Activated CD4-positive, alpha-beta T cell treated with anti-CD3 and anti-CD28 coated beads for 36 hours (primary cell): ENCODE measurements at regions not wholly inside any gene's neighbourhood (a gene's known extent, or its start where the extent isn't known, plus 50 kb on each side); places are given as distances from the start of the nearest gene placed in this dataset.
"Not testable (repeated sequence)": the region's sequence is repeated elsewhere in the genome, so short reads cannot be mapped to it uniquely, and the experiment has no call there.

Experiments used
- ATAC-seq: fragments of 200-7000 bp; cut with Tn5 transposase; one replicate; pipeline ENCODE4 v1.10.0; 2021; ENCODE audit warnings: mild to moderate bottlenecking, moderate library complexity
- CTCF ChIA-PET: fragments of 350-600 bp; sonication (Branson Sonifier 250); formaldehyde crosslinking; loops from one replicate; lab custom pipeline; 2021; ENCODE audit warnings: antibody characterized with exemption; lab: Charles Lee
- POLR2A ChIA-PET: fragments of 350-600 bp; sonication (Branson Sonifier 250); formaldehyde crosslinking; loops from one replicate; lab custom pipeline; 2021; ENCODE audit warnings: antibody characterized with exemption, inconsistent platforms; lab: Charles Lee
- DNase-seq: peaks from one replicate; pipeline ENCODE4 v3.0.0-alpha.2; 2020
- H3K27ac Mint-ChIP-seq: one replicate; pipeline ENCODE4 v1.8.0; 2021; ENCODE audit warnings: mixed read lengths
- H3K27me3 Mint-ChIP-seq: one replicate; pipeline ENCODE4 v1.8.0; 2021; ENCODE audit warnings: mixed read lengths
- H3K36me3 Mint-ChIP-seq: one replicate; pipeline ENCODE4 v1.8.0; 2021; ENCODE audit warnings: low read depth, mixed read lengths
- H3K4me1 Mint-ChIP-seq: one replicate; pipeline ENCODE4 v1.8.0; 2021; ENCODE audit warnings: mixed read lengths
- H3K4me3 Mint-ChIP-seq: one replicate; pipeline ENCODE4 v1.8.0; 2021; ENCODE audit warnings: mild to moderate bottlenecking, moderate library complexity, mixed read lengths
- H3K9me3 Mint-ChIP-seq: one replicate; pipeline ENCODE4 v1.8.0; 2021; ENCODE audit warnings: low read depth, mixed read lengths
- intact Hi-C, 2 experiments: fragments of 100-400 bp; cut with DNase I in 1 of 2; cut with micrococcal nuclease in 1 of 2; formaldehyde crosslinking; loops; one replicate each; pipeline versions ENCODE4 v1.14.2 to v1.15.1; 2022 to 2024; cut with DNase I, micrococcal nuclease

DNA sequence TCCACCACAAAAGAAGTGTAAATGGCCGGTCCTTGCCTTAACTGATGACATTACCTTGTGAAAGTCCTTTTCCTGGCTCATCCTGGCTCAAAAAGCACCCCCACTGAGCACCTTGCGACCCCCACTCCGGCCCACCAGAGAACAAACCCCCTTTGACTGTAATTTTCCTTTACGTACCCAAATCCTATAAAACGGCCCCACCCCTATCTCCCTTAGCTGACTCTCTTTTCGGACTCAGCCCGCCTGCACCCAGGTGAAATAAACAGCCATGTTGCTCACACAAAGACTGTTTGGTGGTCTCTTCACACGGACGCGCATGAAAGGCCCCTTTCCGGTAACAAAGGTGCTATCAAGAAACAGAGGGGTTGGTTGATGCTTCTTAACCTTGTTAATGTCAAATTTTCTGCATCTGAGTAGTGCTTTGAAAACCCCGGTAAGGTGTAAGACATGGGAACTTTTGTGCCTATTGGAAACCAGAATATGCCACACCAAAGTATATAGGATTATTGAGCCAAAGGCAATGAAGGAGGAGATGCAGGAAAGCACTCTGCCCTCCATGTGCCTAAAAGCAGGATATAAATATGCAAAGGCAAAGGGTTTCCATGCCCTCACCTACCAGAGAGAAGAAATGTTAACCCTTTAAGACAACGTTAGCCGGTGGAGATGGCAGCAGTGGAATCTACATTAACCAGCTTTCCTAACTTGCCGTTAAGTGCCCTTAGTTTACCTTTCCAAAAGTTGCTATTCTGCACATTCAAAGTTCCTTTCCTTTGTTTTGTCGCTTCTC, 105.4 kb upstream of the LDB2 start:
- intact Hi-C loops = not testable (repeated sequence)

DNA sequence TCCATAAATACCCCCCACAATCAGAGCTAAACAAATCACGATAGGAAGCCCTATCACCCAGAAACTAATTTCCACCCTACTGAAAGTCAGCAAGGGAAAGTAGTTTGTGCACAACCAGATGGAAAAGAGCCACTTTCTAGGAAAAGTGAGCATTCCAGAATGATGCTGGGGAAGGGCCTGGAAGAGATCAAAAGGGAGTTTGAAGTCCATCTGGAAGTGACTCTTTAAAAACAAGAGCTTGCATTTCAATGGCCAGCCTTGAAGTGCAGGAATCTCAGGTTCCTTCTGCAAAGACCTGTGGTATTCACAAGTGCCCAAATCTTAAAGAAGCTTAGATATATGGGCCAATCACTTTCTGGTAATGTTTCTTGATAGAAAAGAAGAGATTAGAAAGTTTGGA, 97.0 kb upstream of the LDB2 start:
- ChIA-PET POLR2A (no interaction called here), CTCF (no interaction called here)
- Mint-ChIP-seq H3K9me3 (no peaks in the 10 kb centered on the region), H3K4me3 (no peak overlapping the region), H3K36me3 (no peaks in the 10 kb centered on the region), H3K27me3 (peaks cover 3% of the 10 kb centered on the region), H3K4me1 (no peaks in the 10 kb centered on the region), H3K27ac (no peak overlapping the region)
- intact Hi-C loops = no loop called here
- DNase-seq (no peak), ATAC-seq (no peak)

More for the DNA sequence above, 105.4 kb upstream of the LDB2 start:
- H3K27me3 Mint-ChIP-seq, ATAC-seq, POLR2A ChIA-PET, H3K27ac Mint-ChIP-seq, H3K4me1 Mint-ChIP-seq, CTCF ChIA-PET, H3K4me3 Mint-ChIP-seq, H3K36me3 Mint-ChIP-seq, H3K9me3 Mint-ChIP-seq, DNase-seq: not testable (repeated sequence)

- Mint-ChIP-seq H3K36me3 (no peaks in the 10 kb centered on the region), H3K4me3 (no peak overlapping the region), H3K27me3 (peaks cover 3% of the 10 kb centered on the region), H3K4me1 (no peaks in the 10 kb centered on the region), H3K9me3 (no peaks in the 10 kb centered on the region), H3K27ac (no peak overlapping the region)
- CTCF ChIA-PET = no interaction called here
- DNase-seq = no peak
- ATAC-seq = no peak
- intact Hi-C loops = no loop called here
- POLR2A ChIA-PET = no interaction called here
Observed at GRCh38 chr4:16993956-16994840, 95.8 kb upstream of the LDB2 start.

GRCh38 chr4:16992566-16993225, 94.3 kb upstream of the LDB2 start:
- no peaks in the 10 kb centered on the region for H3K4me1 Mint-ChIP-seq
- intact Hi-C loops = no loop called here
- H3K27ac Mint-ChIP-seq = no peak overlapping the region

GRCh38 chr4:16991450-16991849, 93.0 kb upstream of the LDB2 start:
- no peak for DNase-seq
- Mint-ChIP-seq H3K36me3 (no peaks in the 10 kb centered on the region), H3K4me3 (no peak overlapping the region), H3K4me1 (no peaks in the 10 kb centered on the region), H3K27me3 (peaks cover 3% of the 10 kb centered on the region), H3K9me3 (no peaks in the 10 kb centered on the region), H3K27ac (no peak overlapping the region)
- no peak for ATAC-seq
- intact Hi-C loops = no loop called here
- POLR2A ChIA-PET = no interaction called here
- CTCF ChIA-PET = no interaction called here

More at GRCh38 chr4:16992566-16993225, 94.3 kb upstream of the LDB2 start:
- no peak for DNase-seq
- no peak overlapping the region for H3K4me3 Mint-ChIP-seq
- no peaks in the 10 kb centered on the region for H3K9me3 Mint-ChIP-seq
- H3K27me3 Mint-ChIP-seq = peaks cover 3% of the 10 kb centered on the region
- POLR2A ChIA-PET = no interaction called here
- no peak for ATAC-seq
- H3K36me3 Mint-ChIP-seq = no peaks in the 10 kb centered on the region
- CTCF ChIA-PET = no interaction called here

GRCh38 chr4:16989371-16989770, 90.9 kb upstream of the LDB2 start:
- Mint-ChIP-seq H3K4me1 (no peaks in the 10 kb centered on the region), H3K9me3 (no peaks in the 10 kb centered on the region), H3K4me3 (no peak overlapping the region), H3K36me3 (no peaks in the 10 kb centered on the region), H3K27ac (no peak overlapping the region), H3K27me3 (no peaks in the 10 kb centered on the region)
- ChIA-PET POLR2A (no interaction called here), CTCF (interaction anchor here (0.6 kb wide), 1 partner anchor 19 kb away, joined by 3 read pairs; no protein-coding TSS in a partner anchor)
- no peak for DNase-seq
- intact Hi-C loops = no loop called here
- no peak for ATAC-seq

- POLR2A ChIA-PET = no interaction called here
- DNase-seq (no peak), ATAC-seq (no peak)
- Mint-ChIP-seq H3K36me3 (no peaks in the 10 kb centered on the region), H3K4me1 (no peaks in the 10 kb centered on the region), H3K27ac (no peak overlapping the region), H3K9me3 (no peaks in the 10 kb centered on the region), H3K27me3 (no peaks in the 10 kb centered on the region), H3K4me3 (no peak overlapping the region)
- intact Hi-C loops = no loop called here
- CTCF ChIA-PET = interaction anchor here (0.6 kb wide), 1 partner anchor 251 kb away, joined by 3 read pairs; no protein-coding TSS in a partner anchor
Observed at GRCh38 chr4:16988814-16989213, 90.4 kb upstream of the LDB2 start.

DNA sequence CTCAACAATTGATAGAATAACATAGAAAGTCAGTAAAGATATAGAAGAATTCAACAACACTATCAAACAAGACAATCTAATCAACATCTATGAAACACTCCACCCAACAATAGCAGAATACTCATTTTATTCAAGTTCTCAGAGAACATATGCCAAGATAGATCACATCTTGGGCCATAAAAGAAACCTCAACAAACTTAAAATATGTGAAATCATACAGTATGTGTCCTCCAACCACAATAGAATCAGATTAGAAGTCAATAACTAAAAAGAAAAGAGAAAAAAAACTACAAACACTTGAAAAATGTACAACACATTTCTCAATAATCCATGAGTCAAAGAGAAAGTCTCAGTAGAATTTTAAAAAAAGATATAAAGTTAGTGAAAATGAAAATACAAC, 78.6 kb upstream of the LDB2 start:
- no peaks in the 10 kb centered on the region for H3K36me3 Mint-ChIP-seq
- H3K27ac Mint-ChIP-seq = no peak overlapping the region
- no peak for ATAC-seq
- H3K4me3 Mint-ChIP-seq = no peak overlapping the region
- peaks cover 3% of the 10 kb centered on the region for H3K4me1 Mint-ChIP-seq
- ChIA-PET POLR2A (no interaction called here), CTCF (no interaction called here)
- H3K27me3 Mint-ChIP-seq = peaks cover 6% of the 10 kb centered on the region
- intact Hi-C loops = no loop called here
- DNase-seq = no peak
- no peaks in the 10 kb centered on the region for H3K9me3 Mint-ChIP-seq

DNA sequence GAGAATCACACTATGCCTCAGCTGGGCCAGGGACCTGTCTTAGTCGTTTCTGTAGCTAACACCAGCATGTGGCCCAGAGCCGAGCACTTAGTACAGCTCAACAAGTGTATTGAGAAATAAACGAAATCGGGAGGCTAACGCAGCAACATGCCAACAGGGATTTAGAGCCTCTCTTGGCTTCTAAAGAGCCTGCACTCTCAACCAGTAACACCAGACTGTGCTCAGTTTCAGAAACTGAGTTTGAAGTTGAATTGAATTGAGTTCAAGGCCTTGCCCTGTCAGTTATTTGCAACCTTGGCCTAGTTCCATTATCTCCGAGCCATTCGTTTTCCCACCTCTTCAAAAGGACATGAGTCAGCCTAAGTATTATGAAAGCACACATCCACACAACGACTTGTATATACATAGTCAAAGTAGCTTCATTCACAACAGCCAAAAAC, 71.3 kb upstream of the LDB2 start:
- H3K27me3 Mint-ChIP-seq = no peaks in the 10 kb centered on the region
- no peaks in the 10 kb centered on the region for H3K36me3 Mint-ChIP-seq
- no peaks in the 10 kb centered on the region for H3K9me3 Mint-ChIP-seq
- intact Hi-C loops = no loop called here
- no peak overlapping the region for H3K27ac Mint-ChIP-seq
- ATAC-seq = no peak
- POLR2A ChIA-PET = no interaction called here
- no peaks in the 10 kb centered on the region for H3K4me1 Mint-ChIP-seq
- no peak for DNase-seq
- no peak overlapping the region for H3K4me3 Mint-ChIP-seq
- CTCF ChIA-PET = interaction anchor here (0.8 kb wide), 1 partner anchor 12 kb away, joined by 3 read pairs; no protein-coding TSS in a partner anchor

GRCh38 chr4:16967722-16968121, 69.3 kb upstream of the LDB2 start:
- ChIA-PET POLR2A (no interaction called here), CTCF (no interaction called here)
- no peak overlapping the region for H3K4me3 Mint-ChIP-seq
- peaks cover 3% of the 10 kb centered on the region for H3K9me3 Mint-ChIP-seq
- no peaks in the 10 kb centered on the region for H3K36me3 Mint-ChIP-seq
- DNase-seq (no peak), ATAC-seq (no peak)
- no peak overlapping the region for H3K27ac Mint-ChIP-seq
- H3K27me3 Mint-ChIP-seq = no peaks in the 10 kb centered on the region
- no peaks in the 10 kb centered on the region for H3K4me1 Mint-ChIP-seq
- intact Hi-C loops = no loop called here

DNA sequence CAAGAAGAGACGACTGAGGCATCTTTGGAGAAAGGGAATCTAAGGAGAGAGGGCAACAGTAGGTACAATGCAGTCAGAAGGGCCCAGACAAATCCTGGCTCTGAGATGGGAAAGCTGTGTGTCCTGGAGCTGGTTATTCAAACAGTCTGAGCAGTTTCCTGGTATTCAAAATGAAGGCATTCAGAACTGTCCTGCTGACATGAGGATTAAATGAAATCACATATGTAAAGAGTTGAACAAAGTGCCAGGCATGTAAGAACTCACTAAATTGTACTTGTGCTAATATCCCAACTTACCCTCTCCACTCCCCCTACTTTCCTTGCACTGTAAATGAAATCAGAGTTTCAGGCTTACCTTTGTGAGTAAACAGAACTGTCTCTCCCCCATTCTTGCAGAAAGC, 60.9 kb upstream of the LDB2 start:
- no peaks in the 10 kb centered on the region for H3K36me3 Mint-ChIP-seq
- CTCF ChIA-PET = interaction anchor here (0.6 to 1.0 kb wide), 2 partner anchors 513 to 1095 kb away, joined by 3 to 4 read pairs; no protein-coding TSS in a partner anchor
- intact Hi-C loops = no loop called here
- H3K4me1 Mint-ChIP-seq = no peaks in the 10 kb centered on the region
- H3K4me3 Mint-ChIP-seq = no peak overlapping the region
- H3K9me3 Mint-ChIP-seq = peaks cover 11% of the 10 kb centered on the region
- POLR2A ChIA-PET = no interaction called here
- ATAC-seq (no peak), DNase-seq (no peak)
- peaks cover 5% of the 10 kb centered on the region for H3K27me3 Mint-ChIP-seq
- H3K27ac Mint-ChIP-seq = no peak overlapping the region
